Thoracic aorta (tissue), 2 donors: ENCODE measurements at regions not wholly inside any gene's neighbourhood (a gene's known extent, or its start where the extent isn't known, plus 50 kb on each side); places are given as distances from the start of the nearest gene placed in this dataset.

Experiments used
- ATAC-seq: fragments of 150-250 bp; one replicate; pipeline ENCODE4 v1.8.0; 2017; ENCODE audit warnings: low read depth; ENCODE audit not compliant: insufficient number of reproducible peaks, low FRiP score
- DNase-seq: peaks from one replicate; pipeline ENCODE4 v3.0.0-alpha.2; 2020; ENCODE audit warnings: low spot score
- H3K27ac ChIP-seq, 2 donors: fragments of 200-600 bp; sonication (generic); 1 replicate in 1 of 2; 2 replicates in 1 of 2; pipeline ENCODE4 v1.5.1; 2016; ENCODE audit warnings: mild to moderate bottlenecking in 2 of 2, moderate library complexity in 2 of 2
- H3K27me3 ChIP-seq: fragments of 200-600 bp; sonication (generic); replicated peaks from 2 replicates; pipeline ENCODE4 v1.6.0; 2016; ENCODE audit warnings: mild to moderate bottlenecking; ENCODE audit not compliant: insufficient read depth
- H3K36me3 ChIP-seq: fragments of 200-600 bp; sonication (generic); one replicate; pipeline ENCODE4 v1.5.1; 2016
- H3K4me1 ChIP-seq, 2 donors: fragments of 200-600 bp; sonication (generic); 1 replicate in 1 of 2; 2 replicates in 1 of 2; pipeline versions ENCODE4 v1.5.1 to v1.6.0; 2016; ENCODE audit warnings: low read depth in 2 of 2, mild to moderate bottlenecking in 1 of 2; ENCODE audit not compliant: control insufficient read depth in 1 of 2
- H3K4me3 ChIP-seq: fragments of 200-600 bp; sonication (generic); 2 replicates; pipeline ENCODE4 v1.5.1; 2016; ENCODE audit warnings: mild to moderate bottlenecking
- H3K9me3 ChIP-seq: fragments of 200-600 bp; sonication (generic); 2 replicates; pipeline ENCODE4 v1.5.1; 2016
- CTCF ChIP-seq: fragments of 200-600 bp; sonication (generic); IDR thresholded peaks from one replicate; pipeline ENCODE4 v1.5.1; 2019; ENCODE audit warnings: antibody characterized with exemption

GRCh38 chr15:99504823-99505551 is 60.8 kb upstream of the MEF2A start:
- DNase-seq, result no peak
- no peak overlapping the region for H3K4me3 ChIP-seq
- H3K27ac ChIP-seq, result no peak overlapping the region
- ATAC-seq, result no peak
- peaks cover 18 to 50% of the 10 kb centered on the region in 2 donors for H3K4me1 ChIP-seq
- H3K36me3 ChIP-seq, result no peaks in the 10 kb centered on the region
- H3K9me3 ChIP-seq, result no peaks in the 10 kb centered on the region
- TF ChIP-seq CTCF, result no peak
- H3K27me3 ChIP-seq, result no peaks in the 10 kb centered on the region

GRCh38 chr15:99506399-99506798 is 59.4 kb upstream of the MEF2A start:
- peaks cover 22 to 63% of the 10 kb centered on the region in 2 donors for H3K4me1 ChIP-seq
- no peak for ATAC-seq
- H3K27me3 ChIP-seq, result no peaks in the 10 kb centered on the region
- DNase-seq, result no peak
- H3K27ac ChIP-seq, result no peak overlapping the region
- TF ChIP-seq CTCF, result no peak
- no peak overlapping the region for H3K4me3 ChIP-seq
- no peaks in the 10 kb centered on the region for H3K36me3 ChIP-seq
- H3K9me3 ChIP-seq, result no peaks in the 10 kb centered on the region

GRCh38 chr15:99507016-99507503 is 58.7 kb upstream of the MEF2A start:
- no peaks in the 10 kb centered on the region for H3K9me3 ChIP-seq
- peaks cover 23 to 69% of the 10 kb centered on the region in 2 donors for H3K4me1 ChIP-seq
- H3K27me3 ChIP-seq, result no peaks in the 10 kb centered on the region
- TF ChIP-seq CTCF, result no peak
- H3K4me3 ChIP-seq, result peak overlapping the region; percentile 56
- peak overlapping the region; percentile 80 to 89 for H3K27ac ChIP-seq
- DNase-seq (no peak), ATAC-seq (no peak)
- no peaks in the 10 kb centered on the region for H3K36me3 ChIP-seq

- Histone ChIP-seq H3K27me3 (no peaks in the 10 kb centered on the region), H3K4me3 (peak overlapping the region; percentile 56), H3K36me3 (no peaks in the 10 kb centered on the region), H3K9me3 (no peaks in the 10 kb centered on the region), H3K4me1 (peaks cover 23 to 71% of the 10 kb centered on the region in 2 donors), H3K27ac (peak overlapping the region; percentile 80 to 89)
- TF ChIP-seq CTCF, result no peak
- DNase-seq (peak; percentile 36), ATAC-seq (peak; percentile 72)
These were observed 58.1 kb upstream of the MEF2A start for GRCh38 chr15:99507504-99508310.

- H3K27ac ChIP-seq, result peak overlapping the region; percentile 80 to 89
- DNase-seq (no peak), ATAC-seq (no peak)
- H3K36me3 ChIP-seq, result no peaks in the 10 kb centered on the region
- peaks cover 23 to 71% of the 10 kb centered on the region in 2 donors for H3K4me1 ChIP-seq
- no peaks in the 10 kb centered on the region for H3K9me3 ChIP-seq
- H3K4me3 ChIP-seq, result peak overlapping the region; percentile 56
- H3K27me3 ChIP-seq, result no peaks in the 10 kb centered on the region
- TF ChIP-seq CTCF, result no peak
These were observed 57.5 kb upstream of the MEF2A start for GRCh38 chr15:99508311-99508645.
